Calu3 (cell line): ENCODE measurements at regions not wholly inside any gene's neighbourhood (a gene's known extent, or its start where the extent isn't known, plus 50 kb on each side); places are given as distances from the start of the nearest gene placed in this dataset.
A peak's percentile ranks its signal among the peaks of the same experiment; 100 is the strongest.

Experiments used
- BruUV-seq: library from RNA; stranded (reverse); fragments of 400-500 nt; replicated peaks from 2 replicates; lab custom pipeline; 2021; lab: Mats Ljungman, UMichigan
- CTCF ChIA-PET: fragments of 300-600 bp; sonication (Branson Sonifier 250); formaldehyde crosslinking; loops from one replicate; lab custom pipeline; 2022; ENCODE audit warnings: antibody characterized with exemption; lab: Charles Lee
- DNase-seq: peaks from one replicate; pipeline ENCODE4 v3.0.0; 2022
- H3K27ac Mint-ChIP-seq: one replicate; pipeline ENCODE4 v1.8.0; 2022; ENCODE audit warnings: mixed read lengths; ENCODE audit not compliant: unreplicated experiment
- H3K27me3 Mint-ChIP-seq: one replicate; pipeline ENCODE4 v1.8.0; 2022; ENCODE audit warnings: mixed read lengths; ENCODE audit not compliant: unreplicated experiment
- H3K36me3 Mint-ChIP-seq: one replicate; pipeline ENCODE4 v1.8.0; 2022; ENCODE audit warnings: mild to moderate bottlenecking, moderate library complexity, mixed read lengths; ENCODE audit not compliant: insufficient read depth, unreplicated experiment
- H3K4me1 Mint-ChIP-seq: one replicate; pipeline ENCODE4 v1.8.0; 2022; ENCODE audit warnings: mild to moderate bottlenecking, low read depth, mixed read lengths; ENCODE audit not compliant: unreplicated experiment
- H3K4me3 Mint-ChIP-seq: one replicate; pipeline ENCODE4 v1.8.0; 2022; ENCODE audit warnings: mild to moderate bottlenecking, low read depth, moderate library complexity, mixed read lengths; ENCODE audit not compliant: unreplicated experiment
- H3K9me3 Mint-ChIP-seq: one replicate; pipeline ENCODE4 v1.8.0; 2022; ENCODE audit warnings: low read depth, mixed read lengths; ENCODE audit not compliant: unreplicated experiment
- CTCF ChIP-seq: fragments of 200-600 bp; IDR thresholded peaks from one replicate; pipeline ENCODE4 v1.8.0; 2022; ENCODE audit warnings: antibody characterized with exemption; ENCODE audit not compliant: unreplicated experiment
- intact Hi-C: fragments of 100-400 bp; cut with micrococcal nuclease; formaldehyde crosslinking; loops from one replicate; pipeline ENCODE4 v1.10.0; 2022; ENCODE audit not compliant: unreplicated experiment

GRCh38 chr2:238670111-238670585 lies 177.7 kb upstream of the TWIST2 start:
- Mint-ChIP-seq H3K4me1 (no peaks in the 10 kb centered on the region), H3K9me3 (peaks cover 10% of the 10 kb centered on the region), H3K27ac (no peak overlapping the region), H3K27me3 (peaks cover 28% of the 10 kb centered on the region), H3K36me3 (no peaks in the 10 kb centered on the region), H3K4me3 (no peak overlapping the region)
- CTCF ChIA-PET: no interaction called here
- BruUV-seq: no TSS peak
- intact Hi-C loops: no loop called here
- no peak for TF ChIP-seq CTCF
- no peak for DNase-seq

GRCh38 chr2:238682536-238682935 lies 165.3 kb upstream of the TWIST2 start:
- Mint-ChIP-seq H3K9me3 (peaks cover 6% of the 10 kb centered on the region), H3K27ac (peak overlapping the region; percentile 42), H3K4me1 (peaks cover 22% of the 10 kb centered on the region), H3K36me3 (no peaks in the 10 kb centered on the region), H3K4me3 (no peak overlapping the region), H3K27me3 (no peaks in the 10 kb centered on the region)
- CTCF ChIA-PET: no interaction called here
- no peak for DNase-seq
- no TSS peak for BruUV-seq
- intact Hi-C loops: no loop called here
- no peak for TF ChIP-seq CTCF

GRCh38 chr2:238684362-238685326 lies 163.2 kb upstream of the TWIST2 start:
- DNase-seq: peak; percentile 72
- Mint-ChIP-seq H3K27ac (peak overlapping the region; percentile 83), H3K27me3 (peaks cover 2% of the 10 kb centered on the region), H3K4me1 (peaks cover 22% of the 10 kb centered on the region), H3K4me3 (peak overlapping the region; percentile 14), H3K36me3 (no peaks in the 10 kb centered on the region), H3K9me3 (peaks cover 3% of the 10 kb centered on the region)
- no TSS peak for BruUV-seq
- intact Hi-C loops: no loop called here
- CTCF ChIA-PET: interaction anchor here (0.8 kb wide), 1 partner anchor 12 kb away, joined by 3 read pairs; no protein-coding TSS in a partner anchor
- no peak for TF ChIP-seq CTCF

- Mint-ChIP-seq H3K27me3 (peaks cover 9% of the 10 kb centered on the region), H3K27ac (peak overlapping the region; percentile 83), H3K4me1 (peaks cover 22% of the 10 kb centered on the region), H3K9me3 (peaks cover 3% of the 10 kb centered on the region), H3K4me3 (no peak overlapping the region), H3K36me3 (no peaks in the 10 kb centered on the region)
- CTCF ChIA-PET: interaction anchor here (0.8 kb wide), 1 partner anchor 11 kb away, joined by 3 read pairs; no protein-coding TSS in a partner anchor
- BruUV-seq: no TSS peak
- intact Hi-C loops: no loop called here
- TF ChIP-seq CTCF: no peak
- no peak for DNase-seq
Observed at GRCh38 chr2:238685327-238685709, 162.6 kb upstream of the TWIST2 start.
